Activated CD4-positive, alpha-beta memory T cell treated with anti-CD3 and anti-CD28 coated beads for 36 hours (primary cell): ENCODE measurements at regions not wholly inside any gene's neighbourhood (a gene's known extent, or its start where the extent isn't known, plus 50 kb on each side); places are given as distances from the start of the nearest gene placed in this dataset.

Source experiments
- CTCF ChIA-PET: fragments of 350-600 bp; sonication (Branson Sonifier 250); formaldehyde crosslinking; loops from one replicate; lab custom pipeline; 2021; ENCODE audit warnings: antibody characterized with exemption, inconsistent platforms; lab: Charles Lee
- POLR2A ChIA-PET: fragments of 350-600 bp; sonication (Branson Sonifier 250); formaldehyde crosslinking; loops from one replicate; lab custom pipeline; 2021; ENCODE audit warnings: antibody characterized with exemption; lab: Charles Lee
- DNase-seq: peaks from one replicate; pipeline ENCODE4 v3.0.0-alpha.2; 2020
- H3K27ac Mint-ChIP-seq: one replicate; pipeline ENCODE4 v1.8.0; 2021; ENCODE audit warnings: mixed read lengths
- H3K27me3 Mint-ChIP-seq: one replicate; pipeline ENCODE4 v1.8.0; 2021; ENCODE audit warnings: mixed read lengths
- H3K36me3 Mint-ChIP-seq: one replicate; pipeline ENCODE4 v1.8.0; 2021; ENCODE audit warnings: mixed read lengths
- H3K4me1 Mint-ChIP-seq: one replicate; pipeline ENCODE4 v1.8.0; 2021; ENCODE audit warnings: low read depth, mixed read lengths
- H3K4me3 Mint-ChIP-seq: one replicate; pipeline ENCODE4 v1.8.0; 2021; ENCODE audit warnings: mild to moderate bottlenecking, mixed read lengths
- H3K9me3 Mint-ChIP-seq: one replicate; pipeline ENCODE4 v1.8.0; 2021; ENCODE audit warnings: mixed read lengths
- intact Hi-C: fragments of 100-400 bp; cut with micrococcal nuclease; formaldehyde crosslinking; loops from one replicate; pipeline ENCODE4 v1.15.1; 2023

DNA sequence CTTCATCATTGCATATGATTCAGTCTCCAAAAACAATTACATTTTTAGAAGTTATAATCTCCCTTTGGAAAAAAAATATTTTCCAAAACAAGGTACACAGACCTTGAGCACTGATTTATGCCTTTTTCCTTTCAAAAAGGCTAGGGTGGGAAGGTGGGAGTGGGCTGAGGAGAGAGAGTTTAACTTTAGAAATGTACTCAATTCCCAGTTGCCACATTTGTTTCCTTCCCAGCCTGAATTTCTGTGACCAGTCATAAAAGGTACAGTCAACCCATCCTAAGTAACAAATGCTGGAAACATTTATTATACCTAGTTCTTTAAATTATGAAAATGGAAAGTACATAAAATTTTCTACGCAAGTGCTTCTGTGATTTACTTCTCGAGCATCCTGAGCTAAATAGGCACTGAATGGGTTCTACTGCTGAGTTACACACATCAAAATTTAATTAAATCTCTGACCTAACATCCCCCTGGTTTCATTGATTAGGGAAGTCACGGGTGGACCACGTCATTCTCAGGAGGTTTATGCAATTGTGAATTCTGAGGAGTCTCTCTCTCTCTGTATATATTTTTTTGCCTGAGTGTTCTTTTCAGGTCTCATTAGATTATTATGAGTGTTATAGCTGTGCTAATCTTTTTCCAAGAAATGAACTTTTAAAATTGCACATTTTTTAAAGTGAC lies 371.8 kb downstream of the BTG1 start:
- Mint-ChIP-seq H3K27me3 (no peaks in the 10 kb centered on the region), H3K36me3 (no peaks in the 10 kb centered on the region), H3K4me1 (peaks cover 22% of the 10 kb centered on the region), H3K4me3 (no peak overlapping the region), H3K27ac (no peak overlapping the region), H3K9me3 (no peaks in the 10 kb centered on the region)
- ChIA-PET CTCF (no interaction called here), POLR2A (interaction anchor here (1.2 kb wide), 1 partner anchor 371 kb away, joined by 3 read pairs; no protein-coding TSS in a partner anchor)
- no peak for DNase-seq
- intact Hi-C loops: loop anchor here (10.0 kb wide), 1 partner anchor 631 kb away; no protein-coding TSS in a partner anchor

GRCh38 chr12:91772411-91772810 lies 373.2 kb downstream of the BTG1 start:
- H3K27ac Mint-ChIP-seq: no peak overlapping the region
- H3K36me3 Mint-ChIP-seq: no peaks in the 10 kb centered on the region
- H3K4me1 Mint-ChIP-seq: peaks cover 7% of the 10 kb centered on the region
- DNase-seq: no peak
- POLR2A ChIA-PET: no interaction called here
- no peaks in the 10 kb centered on the region for H3K9me3 Mint-ChIP-seq
- no peak overlapping the region for H3K4me3 Mint-ChIP-seq
- H3K27me3 Mint-ChIP-seq: no peaks in the 10 kb centered on the region
- intact Hi-C loops: loop anchor here (10.0 kb wide), 1 partner anchor 632 kb away; no protein-coding TSS in a partner anchor
- CTCF ChIA-PET: no interaction called here

GRCh38 chr12:91769736-91770135 lies 375.9 kb downstream of the BTG1 start:
- intact Hi-C loops: loop anchor here (10.0 kb wide), 1 partner anchor 635 kb away; no protein-coding TSS in a partner anchor
- no peak for DNase-seq
- Mint-ChIP-seq H3K27me3 (no peaks in the 10 kb centered on the region), H3K36me3 (no peaks in the 10 kb centered on the region), H3K4me1 (peaks cover 5% of the 10 kb centered on the region), H3K27ac (no peak overlapping the region), H3K4me3 (no peak overlapping the region), H3K9me3 (no peaks in the 10 kb centered on the region)
- CTCF ChIA-PET: no interaction called here
- POLR2A ChIA-PET: no interaction called here

- CTCF ChIA-PET: no interaction called here
- no peak for DNase-seq
- H3K27ac Mint-ChIP-seq: no peak overlapping the region
- H3K27me3 Mint-ChIP-seq: no peaks in the 10 kb centered on the region
- H3K36me3 Mint-ChIP-seq: no peaks in the 10 kb centered on the region
- H3K4me3 Mint-ChIP-seq: no peak overlapping the region
- H3K9me3 Mint-ChIP-seq: no peaks in the 10 kb centered on the region
- no peaks in the 10 kb centered on the region for H3K4me1 Mint-ChIP-seq
- POLR2A ChIA-PET: no interaction called here
- intact Hi-C loops: no loop called here
Observed at GRCh38 chr12:91767237-91767636, 378.4 kb downstream of the BTG1 start.

GRCh38 chr12:91766454-91766853 lies 379.2 kb downstream of the BTG1 start:
- H3K4me3 Mint-ChIP-seq: no peak overlapping the region
- H3K36me3 Mint-ChIP-seq: no peaks in the 10 kb centered on the region
- H3K27ac Mint-ChIP-seq: no peak overlapping the region
- intact Hi-C loops: no loop called here
- H3K4me1 Mint-ChIP-seq: no peaks in the 10 kb centered on the region
- H3K9me3 Mint-ChIP-seq: peaks cover under 1% of the 10 kb centered on the region
- no peaks in the 10 kb centered on the region for H3K27me3 Mint-ChIP-seq
- ChIA-PET POLR2A (no interaction called here), CTCF (no interaction called here)
- DNase-seq: no peak

DNA sequence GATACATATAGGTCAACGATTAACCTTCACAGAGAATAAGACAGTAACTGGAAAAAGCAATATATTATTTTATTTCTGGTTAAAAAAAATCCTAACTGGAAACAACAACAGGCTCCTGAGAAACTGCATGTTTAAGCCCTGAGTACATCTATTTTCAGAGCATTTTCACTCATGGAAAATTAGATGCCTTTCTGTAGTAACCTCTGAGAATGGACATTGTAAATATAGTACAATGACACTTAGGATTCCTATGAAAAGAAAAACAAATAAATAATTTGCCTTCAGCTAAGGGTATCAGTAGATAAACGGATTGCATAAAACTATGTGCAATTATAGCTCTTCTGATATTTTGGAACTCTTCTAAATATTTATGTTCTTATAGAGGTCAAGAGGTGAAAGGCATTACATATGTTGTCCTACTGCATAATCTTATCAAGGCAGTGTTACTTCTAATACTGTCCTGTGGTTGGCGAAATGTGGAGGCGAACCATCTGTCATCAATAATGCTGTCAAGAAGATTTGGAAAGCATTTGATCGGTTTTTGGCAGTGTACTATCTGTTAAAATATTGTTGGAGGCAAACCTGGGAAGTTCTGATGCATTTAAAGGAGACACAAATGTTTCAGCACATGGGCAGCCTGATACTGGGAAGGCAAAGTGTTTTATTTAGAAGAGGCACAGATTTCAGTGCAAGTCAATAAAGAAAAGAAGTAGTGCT lies 381.8 kb downstream of the BTG1 start:
- Mint-ChIP-seq H3K36me3 (no peaks in the 10 kb centered on the region), H3K27me3 (no peaks in the 10 kb centered on the region), H3K9me3 (peaks cover 18% of the 10 kb centered on the region), H3K27ac (no peak overlapping the region), H3K4me3 (no peak overlapping the region), H3K4me1 (no peaks in the 10 kb centered on the region)
- intact Hi-C loops: no loop called here
- POLR2A ChIA-PET: no interaction called here
- DNase-seq: no peak
- CTCF ChIA-PET: no interaction called here

DNA sequence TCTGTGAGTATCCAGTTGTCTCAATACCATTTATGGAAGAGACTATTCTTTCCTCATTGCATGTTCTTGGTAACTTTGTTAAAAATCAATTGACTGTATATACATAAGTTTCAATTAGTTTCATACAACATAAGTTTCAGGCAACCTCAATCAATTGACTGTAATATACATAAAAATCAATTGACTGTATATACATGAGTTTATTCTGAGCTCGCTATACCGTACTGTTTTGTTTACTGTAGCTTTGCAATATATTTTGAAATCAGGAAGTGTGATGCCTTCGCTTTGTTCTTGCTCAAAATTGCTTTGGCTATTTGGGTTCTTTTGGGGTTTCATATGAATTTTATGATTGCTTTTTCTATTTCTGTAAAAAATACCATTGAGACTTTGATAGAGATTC lies 392.0 kb downstream of the BTG1 start:
- ChIA-PET POLR2A (no interaction called here), CTCF (no interaction called here)
- Mint-ChIP-seq H3K27ac (no peak overlapping the region), H3K27me3 (no peaks in the 10 kb centered on the region), H3K9me3 (peaks cover 18% of the 10 kb centered on the region), H3K4me1 (no peaks in the 10 kb centered on the region), H3K36me3 (peaks cover 9% of the 10 kb centered on the region), H3K4me3 (no peak overlapping the region)
- DNase-seq: no peak
- intact Hi-C loops: no loop called here

DNA sequence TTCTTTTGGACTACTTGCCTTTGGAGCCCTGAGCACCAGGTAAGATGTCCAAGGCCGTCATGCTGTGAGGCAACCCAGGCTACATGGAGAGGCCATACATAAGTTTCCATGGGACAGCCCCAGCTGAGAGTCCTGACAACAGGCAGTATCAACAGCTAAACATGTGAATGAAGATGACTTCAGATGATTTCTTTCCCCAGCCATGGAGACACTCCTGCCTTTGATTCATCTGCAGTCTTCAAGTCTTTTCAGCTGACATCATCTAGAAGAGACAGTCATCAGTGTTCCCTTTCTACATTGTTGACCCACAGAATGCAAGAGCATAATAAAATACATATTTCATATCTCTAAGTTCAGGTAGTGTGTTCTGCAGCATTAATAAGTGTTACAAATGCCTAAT lies 398.7 kb downstream of the BTG1 start:
- peaks cover 2% of the 10 kb centered on the region for H3K36me3 Mint-ChIP-seq
- H3K27me3 Mint-ChIP-seq: no peaks in the 10 kb centered on the region
- H3K27ac Mint-ChIP-seq: no peak overlapping the region
- H3K9me3 Mint-ChIP-seq: peaks cover 4% of the 10 kb centered on the region
- ChIA-PET POLR2A (no interaction called here), CTCF (no interaction called here)
- intact Hi-C loops: no loop called here
- H3K4me3 Mint-ChIP-seq: no peak overlapping the region
- no peak for DNase-seq
- no peaks in the 10 kb centered on the region for H3K4me1 Mint-ChIP-seq

DNA sequence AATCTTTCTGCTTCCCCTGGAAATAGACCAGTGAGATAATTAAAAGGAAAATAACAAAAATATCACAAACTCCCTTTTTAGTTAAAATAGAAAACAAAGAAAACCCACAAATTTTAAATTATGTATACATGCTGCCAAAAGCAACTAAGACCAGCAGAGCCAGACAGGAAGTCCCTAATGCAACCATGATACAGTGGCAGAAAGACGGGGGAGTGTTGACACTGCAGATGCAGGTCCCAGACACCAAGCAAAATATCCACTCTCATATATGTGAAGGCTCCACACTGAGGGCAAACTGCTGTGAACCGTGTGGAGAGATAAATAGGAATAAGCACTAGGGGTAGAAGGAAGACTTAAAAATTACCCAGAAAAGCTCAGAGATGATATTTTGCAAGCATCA lies 401.0 kb downstream of the BTG1 start:
- intact Hi-C loops: no loop called here
- Mint-ChIP-seq H3K27ac (no peak overlapping the region), H3K9me3 (no peaks in the 10 kb centered on the region), H3K36me3 (no peaks in the 10 kb centered on the region), H3K4me1 (no peaks in the 10 kb centered on the region), H3K4me3 (no peak overlapping the region), H3K27me3 (no peaks in the 10 kb centered on the region)
- POLR2A ChIA-PET: no interaction called here
- CTCF ChIA-PET: no interaction called here
- DNase-seq: no peak

DNA sequence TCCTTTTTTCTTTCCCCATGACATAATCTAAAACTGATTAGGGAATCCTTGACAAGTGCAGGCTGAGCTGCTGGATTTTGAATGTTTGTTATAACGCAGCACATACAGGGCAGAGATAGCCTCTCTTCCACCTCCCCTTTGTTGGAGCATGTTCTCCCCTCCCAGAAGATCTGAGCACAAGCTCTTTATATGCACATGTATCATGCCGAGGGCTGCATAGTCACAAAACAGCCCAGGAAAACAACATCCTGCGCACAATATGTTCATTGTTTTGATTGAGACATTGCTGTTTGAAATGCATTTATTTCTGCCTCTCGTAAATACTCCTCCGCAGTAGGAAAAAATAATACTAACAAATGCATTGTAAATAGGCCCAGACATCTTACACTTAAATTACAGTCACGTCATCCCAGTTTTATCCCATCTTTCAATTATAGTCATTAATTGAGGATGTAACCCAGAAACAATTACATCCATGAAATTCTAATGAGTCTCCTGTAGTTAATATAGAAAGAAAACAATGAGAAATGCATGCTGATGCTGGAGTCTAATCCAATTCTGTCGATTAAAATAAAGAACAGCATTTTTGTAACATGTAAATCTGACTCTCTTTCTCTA lies 401.8 kb downstream of the BTG1 start:
- no peak overlapping the region for H3K4me3 Mint-ChIP-seq
- H3K27me3 Mint-ChIP-seq: no peaks in the 10 kb centered on the region
- no peak for DNase-seq
- CTCF ChIA-PET: no interaction called here
- H3K27ac Mint-ChIP-seq: no peak overlapping the region
- POLR2A ChIA-PET: no interaction called here
- no peaks in the 10 kb centered on the region for H3K36me3 Mint-ChIP-seq
- intact Hi-C loops: no loop called here
- H3K4me1 Mint-ChIP-seq: no peaks in the 10 kb centered on the region
- H3K9me3 Mint-ChIP-seq: no peaks in the 10 kb centered on the region

DNA sequence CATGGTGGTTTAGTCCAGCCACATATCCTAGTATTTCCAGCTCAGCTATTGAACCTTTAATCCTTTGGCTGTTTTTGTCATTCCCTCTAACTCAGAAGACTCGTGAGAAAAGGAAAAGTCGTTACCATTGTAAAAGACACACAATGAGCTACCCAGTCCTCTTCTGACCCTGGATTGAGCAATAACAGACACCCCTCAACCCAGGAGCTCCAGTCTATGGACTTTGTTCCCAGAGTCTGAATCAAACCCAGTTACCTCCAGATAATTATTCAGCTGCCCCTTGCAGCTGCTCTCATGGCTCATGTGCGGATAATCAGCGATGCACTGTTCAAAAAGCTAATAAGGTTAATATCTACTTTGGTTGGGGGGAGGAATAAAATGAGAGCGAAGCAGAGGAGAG lies 402.4 kb downstream of the BTG1 start:
- POLR2A ChIA-PET: no interaction called here
- CTCF ChIA-PET: interaction anchor here (1.1 kb wide), 1 partner anchor 13 kb away, joined by 3 read pairs; no protein-coding TSS in a partner anchor
- Mint-ChIP-seq H3K27me3 (no peaks in the 10 kb centered on the region), H3K9me3 (no peaks in the 10 kb centered on the region), H3K4me1 (no peaks in the 10 kb centered on the region), H3K4me3 (no peak overlapping the region), H3K27ac (no peak overlapping the region), H3K36me3 (no peaks in the 10 kb centered on the region)
- intact Hi-C loops: no loop called here
- DNase-seq: no peak

- H3K27me3 Mint-ChIP-seq: no peaks in the 10 kb centered on the region
- H3K27ac Mint-ChIP-seq: no peak overlapping the region
- no peaks in the 10 kb centered on the region for H3K9me3 Mint-ChIP-seq
- no peaks in the 10 kb centered on the region for H3K36me3 Mint-ChIP-seq
- H3K4me3 Mint-ChIP-seq: no peak overlapping the region
- ChIA-PET POLR2A (no interaction called here), CTCF (no interaction called here)
- H3K4me1 Mint-ChIP-seq: no peaks in the 10 kb centered on the region
- no peak for DNase-seq
- intact Hi-C loops: no loop called here
Observed at GRCh38 chr12:91741932-91742331, 403.7 kb downstream of the BTG1 start.
